ENCODE measurements at regions not wholly inside any gene's neighbourhood (a gene's known extent, or its start where the extent isn't known, plus 50 kb on each side); places are given as distances from the start of the nearest gene placed in this dataset.

GRCh38 chr13:82614086-82614485, 1268.2 kb downstream of the SLITRK1 start:
- TF ChIP-seq RAD21 (IDR thresholded peaks at IDR 0.05) (no peak), CTCF (IDR thresholded peaks at IDR 0.05; ENCODE audit: low read depth, low read length, missing input control) (no peak), GABPA (IDR thresholded peaks at IDR 0.05 in 1 of 2, conservative IDR thresholded peaks at IDR 0.05 in 1 of 2) (no peak), SP1 (IDR thresholded peaks at IDR 0.05) (no peak), HNF4G (IDR thresholded peaks at IDR 0.05) (no peak), YY1 (IDR thresholded peaks at IDR 0.05) (no peak), MAX (IDR thresholded peaks at IDR 0.05) (no peak), TAF1 (conservative IDR thresholded peaks at IDR 0.05) (no peak), ATF3 (IDR thresholded peaks at IDR 0.05) (no peak), REST (IDR thresholded peaks at IDR 0.05) (no peak)
